ENCODE measurements at regions not wholly inside any gene's neighbourhood (a gene's known extent, or its start where the extent isn't known, plus 50 kb on each side); places are given as distances from the start of the nearest gene placed in this dataset.

- TF ChIP-seq CTCF (conservative IDR thresholded peaks at IDR 0.05 in 1 of 2, IDR thresholded peaks at IDR 0.05 in 1 of 2; ENCODE audit: extremely low read depth in 1 of 2, insufficient read depth in 1 of 2, low read depth in 1 of 2, low read length in 2 of 2) = no peak
- no peak for TF ChIP-seq EZH2 (IDR thresholded peaks at IDR 0.05; ENCODE audit: borderline replicate concordance, low read length)
Measured at GRCh38 chr12:61869796-61870195, 390.4 kb upstream of the USP15 start.

Data from mammary epithelial cell (primary cell).